Left lung (tissue), 4 donors: ENCODE measurements at regions not wholly inside any gene's neighbourhood (a gene's known extent, or its start where the extent isn't known, plus 50 kb on each side); places are given as distances from the start of the nearest gene placed in this dataset.

ENCODE experiments used
- ATAC-seq: fragments of 200-7000 bp; cut with Tn5 transposase; one replicate; pipeline ENCODE4 v1.9.1; 2020; ENCODE audit warnings: moderate library complexity
- DNase-seq, 4 donors: peaks; one replicate each; pipeline ENCODE4 v3.0.0-alpha.2; 2013 to 2020
- H3K27ac ChIP-seq, 2 donors: fragments of 200-600 bp; sonication (generic) in 1 of 2; one replicate each; pipeline versions ENCODE4 v1.5.0 to v1.8.0; 2020 to 2021
- H3K27me3 ChIP-seq, 2 donors: fragments of 200-600 bp; sonication (generic) in 1 of 2; one replicate each; pipeline versions ENCODE4 v1.5.0 to v1.8.0; 2020 to 2021
- H3K36me3 ChIP-seq, 2 donors: fragments of 200-600 bp; sonication (generic) in 1 of 2; one replicate each; pipeline versions ENCODE4 v1.5.0 to v1.8.0; 2020 to 2021
- H3K4me1 ChIP-seq, 2 donors: fragments of 200-600 bp; one replicate each; pipeline ENCODE4 v1.8.0; 2021
- H3K4me3 ChIP-seq, 2 donors: fragments of 200-600 bp; sonication (generic) in 1 of 2; one replicate each; pipeline versions ENCODE4 v1.5.0 to v1.8.0; 2020 to 2021; ENCODE audit warnings: mild to moderate bottlenecking in 1 of 2
- H3K9me3 ChIP-seq, 2 donors: fragments of 200-600 bp; sonication (generic) in 1 of 2; one replicate each; pipeline versions ENCODE4 v1.5.0 to v1.8.0; 2020 to 2021
- CTCF ChIP-seq, 2 donors: fragments of 200-600 bp; sonication (generic) in 1 of 2; IDR thresholded peaks; one replicate each; pipeline versions ENCODE4 v1.5.0 to v1.8.0; 2021; ENCODE audit warnings: antibody characterized with exemption in 2 of 2
- intact Hi-C, 2 donors: fragments of 100-400 bp; cut with DNase I; formaldehyde crosslinking; loops; one replicate each; pipeline versions ENCODE4 v1.11.2 to v1.14.2; 2022
- donor health status: DM: no; HTN: yes; CAD: no.
- donor health status: DM: no; HTN: no; CAD: no.

GRCh38 chr4:175459571-175459970 lies 352.5 kb downstream of the GPM6A start:
- DNase-seq (no peak), ATAC-seq (no peak)
- Histone ChIP-seq H3K27ac (no peak overlapping the region), H3K27me3 (no peaks in the 10 kb centered on the region), H3K36me3 (no peaks in the 10 kb centered on the region), H3K9me3 (peaks cover 0 to 17% of the 10 kb centered on the region in 2 donors), H3K4me1 (no peaks in the 10 kb centered on the region), H3K4me3 (no peak overlapping the region)
- intact Hi-C loops, result no loop called here
- TF ChIP-seq CTCF (IDR thresholded peaks at IDR 0.05), result no peak

- intact Hi-C loops, result no loop called here
- Histone ChIP-seq H3K9me3 (peaks cover 0 to 10% of the 10 kb centered on the region in 2 donors), H3K36me3 (no peaks in the 10 kb centered on the region), H3K4me1 (no peaks in the 10 kb centered on the region), H3K27me3 (no peaks in the 10 kb centered on the region), H3K27ac (no peak overlapping the region), H3K4me3 (no peak overlapping the region)
- DNase-seq (no peak), ATAC-seq (no peak)
- no peak for TF ChIP-seq CTCF (IDR thresholded peaks at IDR 0.05)
Observed at GRCh38 chr4:175460414-175460813, 351.6 kb downstream of the GPM6A start.

- intact Hi-C loops, result no loop called here
- H3K36me3 ChIP-seq, result no peaks in the 10 kb centered on the region
- DNase-seq (no peak), ATAC-seq (no peak)
- H3K4me3 ChIP-seq, result no peak overlapping the region
- no peaks in the 10 kb centered on the region for H3K4me1 ChIP-seq
- no peak overlapping the region for H3K27ac ChIP-seq
- peaks cover 0 to 5% of the 10 kb centered on the region in 2 donors for H3K9me3 ChIP-seq
- H3K27me3 ChIP-seq, result no peaks in the 10 kb centered on the region
- no peak for TF ChIP-seq CTCF (IDR thresholded peaks at IDR 0.05)
Observed at GRCh38 chr4:175469514-175469913, 342.6 kb downstream of the GPM6A start.

- intact Hi-C loops, result no loop called here
- Histone ChIP-seq H3K9me3 (peaks cover 0 to 5% of the 10 kb centered on the region in 2 donors), H3K4me1 (no peaks in the 10 kb centered on the region), H3K27ac (no peak overlapping the region), H3K27me3 (no peaks in the 10 kb centered on the region), H3K4me3 (no peak overlapping the region), H3K36me3 (no peaks in the 10 kb centered on the region)
- no peak for TF ChIP-seq CTCF (IDR thresholded peaks at IDR 0.05)
- no peak for DNase-seq
- ATAC-seq, result no peak
Observed at GRCh38 chr4:175470131-175470530, 341.9 kb downstream of the GPM6A start.

- no peak for ATAC-seq
- no peak overlapping the region for H3K4me3 ChIP-seq
Observed at GRCh38 chr4:175480404-175480803, 331.7 kb downstream of the GPM6A start.

More at GRCh38 chr4:175480404-175480803, 331.7 kb downstream of the GPM6A start:
- intact Hi-C loops, result no loop called here
- Histone ChIP-seq H3K36me3 (no peaks in the 10 kb centered on the region), H3K4me1 (no peaks in the 10 kb centered on the region), H3K27ac (no peak overlapping the region), H3K9me3 (peaks cover 0 to 3% of the 10 kb centered on the region in 2 donors), H3K27me3 (no peaks in the 10 kb centered on the region)
- TF ChIP-seq CTCF (IDR thresholded peaks at IDR 0.05), result no peak
- DNase-seq, result no peak
